Lower lobe of right lung (tissue), 2 donors: ENCODE measurements at regions not wholly inside any gene's neighbourhood (a gene's known extent, or its start where the extent isn't known, plus 50 kb on each side); places are given as distances from the start of the nearest gene placed in this dataset.
A peak's percentile ranks its signal among the peaks of the same experiment; 100 is the strongest.

Experiments used
- ATAC-seq, 2 donors: fragments of 200-7000 bp; cut with Tn5 transposase; one replicate each; pipeline ENCODE4 v1.9.1; 2020 to 2022; ENCODE audit warnings: mild to moderate bottlenecking in 2 of 2, moderate library complexity in 2 of 2
- DNase-seq: peaks from one replicate; pipeline ENCODE4 v3.0.0-alpha.2; 2020
- H3K27ac ChIP-seq: fragments of 200-600 bp; one replicate; pipeline ENCODE4 v1.8.0; 2022
- H3K27me3 ChIP-seq: fragments of 200-600 bp; one replicate; pipeline ENCODE4 v1.8.0; 2022; ENCODE audit warnings: low read depth
- H3K36me3 ChIP-seq: fragments of 200-600 bp; one replicate; pipeline ENCODE4 v1.8.0; 2022; ENCODE audit warnings: mild to moderate bottlenecking
- H3K4me1 ChIP-seq: fragments of 200-600 bp; one replicate; pipeline ENCODE4 v1.8.0; 2022
- H3K4me3 ChIP-seq: fragments of 200-600 bp; one replicate; pipeline ENCODE4 v1.8.0; 2022; ENCODE audit warnings: mild to moderate bottlenecking
- H3K9me3 ChIP-seq: fragments of 200-600 bp; one replicate; pipeline ENCODE4 v1.8.0; 2022
- intact Hi-C: fragments of 100-400 bp; cut with DNase I; formaldehyde crosslinking; loops from one replicate; pipeline ENCODE4 v1.11.0; 2022
- TF ChIP-seq, protein P1 (sequence below): fragments of 200-600 bp; IDR thresholded peaks from one replicate; pipeline ENCODE4 v1.8.0; 2022; ENCODE audit warnings: antibody characterized with exemption, mild to moderate bottlenecking
- donor health status: DM: no; HTN: yes; CAD: no; lungs with severe emphysema.

DNA sequence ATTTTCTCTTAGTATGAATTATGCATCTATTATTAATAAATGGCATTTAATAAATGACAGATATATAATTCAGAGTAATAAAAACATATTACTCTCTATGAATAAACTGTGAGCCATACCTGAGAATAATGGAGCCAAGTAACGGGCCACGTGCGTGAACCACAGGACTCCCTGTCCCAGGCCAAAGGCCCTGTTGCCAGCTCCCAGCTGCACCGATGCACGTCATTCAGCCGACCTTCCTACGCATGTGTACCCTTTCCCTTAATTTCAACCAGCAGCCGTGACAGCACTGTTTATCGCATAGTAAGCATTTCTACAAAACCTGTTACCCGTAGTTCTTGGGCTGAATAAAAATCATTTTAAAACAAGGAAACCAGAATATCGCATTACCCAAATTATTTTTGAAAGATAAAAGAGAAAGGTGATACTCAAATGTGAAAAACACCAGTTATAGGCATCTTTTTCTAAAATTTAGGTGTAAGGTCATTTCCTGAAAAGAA, 827.2 kb upstream of the FRG1 start:
- H3K4me3 ChIP-seq: no peak overlapping the region
- TF ChIP-seq, protein P1, sequence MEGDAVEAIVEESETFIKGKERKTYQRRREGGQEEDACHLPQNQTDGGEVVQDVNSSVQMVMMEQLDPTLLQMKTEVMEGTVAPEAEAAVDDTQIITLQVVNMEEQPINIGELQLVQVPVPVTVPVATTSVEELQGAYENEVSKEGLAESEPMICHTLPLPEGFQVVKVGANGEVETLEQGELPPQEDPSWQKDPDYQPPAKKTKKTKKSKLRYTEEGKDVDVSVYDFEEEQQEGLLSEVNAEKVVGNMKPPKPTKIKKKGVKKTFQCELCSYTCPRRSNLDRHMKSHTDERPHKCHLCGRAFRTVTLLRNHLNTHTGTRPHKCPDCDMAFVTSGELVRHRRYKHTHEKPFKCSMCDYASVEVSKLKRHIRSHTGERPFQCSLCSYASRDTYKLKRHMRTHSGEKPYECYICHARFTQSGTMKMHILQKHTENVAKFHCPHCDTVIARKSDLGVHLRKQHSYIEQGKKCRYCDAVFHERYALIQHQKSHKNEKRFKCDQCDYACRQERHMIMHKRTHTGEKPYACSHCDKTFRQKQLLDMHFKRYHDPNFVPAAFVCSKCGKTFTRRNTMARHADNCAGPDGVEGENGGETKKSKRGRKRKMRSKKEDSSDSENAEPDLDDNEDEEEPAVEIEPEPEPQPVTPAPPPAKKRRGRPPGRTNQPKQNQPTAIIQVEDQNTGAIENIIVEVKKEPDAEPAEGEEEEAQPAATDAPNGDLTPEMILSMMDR: no peak
- H3K9me3 ChIP-seq: no peaks in the 10 kb centered on the region
- H3K4me1 ChIP-seq: no peaks in the 10 kb centered on the region
- H3K27ac ChIP-seq: no peak overlapping the region
- no peaks in the 10 kb centered on the region for H3K27me3 ChIP-seq
- DNase-seq (no peak), ATAC-seq (no peak)
- intact Hi-C loops: no loop called here
- H3K36me3 ChIP-seq: no peaks in the 10 kb centered on the region

DNA sequence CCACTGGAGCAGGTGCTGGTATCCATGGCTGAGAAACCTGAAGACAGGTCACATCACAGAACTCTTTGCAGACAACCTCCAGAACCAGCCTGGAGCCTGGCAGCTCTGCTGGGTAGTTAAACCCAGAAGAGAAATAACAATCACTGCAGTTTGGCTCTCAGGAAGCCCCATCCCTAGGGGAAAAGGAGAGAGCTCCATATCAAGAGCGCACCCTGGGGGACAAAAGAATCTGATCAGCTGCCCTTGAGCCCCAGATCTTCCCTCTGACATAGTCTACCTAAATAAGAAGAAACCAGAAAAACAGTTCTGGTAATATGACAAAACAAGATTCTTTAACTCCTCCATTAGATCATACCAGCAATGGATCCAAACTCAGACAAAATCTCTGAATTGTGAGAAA, 823.2 kb upstream of the FRG1 start:
- no peaks in the 10 kb centered on the region for H3K36me3 ChIP-seq
- H3K27me3 ChIP-seq: no peaks in the 10 kb centered on the region
- DNase-seq (no peak), ATAC-seq (no peak)
- intact Hi-C loops: no loop called here
- no peaks in the 10 kb centered on the region for H3K4me1 ChIP-seq
- H3K4me3 ChIP-seq: no peak overlapping the region
- H3K27ac ChIP-seq: no peak overlapping the region
- TF ChIP-seq, protein P1: no peak
- no peaks in the 10 kb centered on the region for H3K9me3 ChIP-seq

DNA sequence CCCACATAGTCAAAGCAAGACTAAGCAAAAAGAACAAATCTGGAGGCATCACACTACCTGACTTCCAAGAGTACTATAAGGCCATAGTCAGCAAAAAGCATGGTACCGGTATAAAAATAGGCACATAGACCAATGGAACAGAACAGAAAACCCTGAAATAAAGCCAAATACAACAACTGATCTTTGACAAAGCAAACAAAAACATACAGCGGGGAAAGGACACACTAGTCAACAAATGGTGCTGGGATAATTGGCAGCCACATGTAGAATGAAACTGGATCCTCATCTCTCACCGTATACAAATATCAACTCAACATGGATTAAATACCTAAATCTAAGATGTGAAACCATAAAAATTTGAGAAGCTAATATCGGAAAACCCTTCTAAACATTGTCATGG, 819.3 kb upstream of the FRG1 start:
- H3K9me3 ChIP-seq: no peaks in the 10 kb centered on the region
- no peaks in the 10 kb centered on the region for H3K36me3 ChIP-seq
- no peak for ATAC-seq
- TF ChIP-seq, protein P1: no peak
- no peak overlapping the region for H3K27ac ChIP-seq
- no peak for DNase-seq
- H3K27me3 ChIP-seq: no peaks in the 10 kb centered on the region
- no peak overlapping the region for H3K4me3 ChIP-seq
- no peaks in the 10 kb centered on the region for H3K4me1 ChIP-seq
- intact Hi-C loops: no loop called here

DNA sequence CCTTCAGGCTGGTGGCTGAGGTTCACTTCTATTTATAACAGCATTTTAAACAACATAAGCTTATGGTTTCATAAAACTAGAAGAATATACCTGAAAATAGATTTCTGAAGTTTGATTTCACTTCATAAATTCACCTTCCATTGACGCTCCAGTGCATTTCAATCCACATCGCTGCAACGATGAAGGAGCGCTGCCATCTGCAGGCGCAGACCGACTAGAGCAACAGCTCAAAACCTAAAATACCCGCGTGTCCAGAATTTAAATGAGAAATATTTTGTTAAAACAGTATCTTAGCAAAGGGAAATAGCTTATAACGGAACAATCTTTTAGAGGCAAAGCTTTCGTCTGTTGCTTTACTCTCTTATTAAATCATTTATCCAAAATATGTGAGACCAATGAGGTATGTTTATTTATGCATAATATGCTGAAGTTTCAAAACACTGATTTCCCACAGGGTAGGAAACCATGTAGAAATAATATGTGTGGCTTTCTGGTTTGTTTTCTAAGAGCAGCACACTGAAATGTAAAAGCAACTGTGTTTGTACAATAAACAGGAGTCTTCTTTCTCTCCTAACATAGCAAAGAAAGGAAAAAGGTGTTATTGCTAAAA, 816.4 kb upstream of the FRG1 start:
- ATAC-seq: no peak
- no peaks in the 10 kb centered on the region for H3K36me3 ChIP-seq
- no peak for DNase-seq
- intact Hi-C loops: no loop called here
- TF ChIP-seq, protein P1: peak; percentile 44
- H3K27ac ChIP-seq: no peak overlapping the region
- H3K4me3 ChIP-seq: no peak overlapping the region
- no peaks in the 10 kb centered on the region for H3K4me1 ChIP-seq
- H3K27me3 ChIP-seq: no peaks in the 10 kb centered on the region
- H3K9me3 ChIP-seq: no peaks in the 10 kb centered on the region

DNA sequence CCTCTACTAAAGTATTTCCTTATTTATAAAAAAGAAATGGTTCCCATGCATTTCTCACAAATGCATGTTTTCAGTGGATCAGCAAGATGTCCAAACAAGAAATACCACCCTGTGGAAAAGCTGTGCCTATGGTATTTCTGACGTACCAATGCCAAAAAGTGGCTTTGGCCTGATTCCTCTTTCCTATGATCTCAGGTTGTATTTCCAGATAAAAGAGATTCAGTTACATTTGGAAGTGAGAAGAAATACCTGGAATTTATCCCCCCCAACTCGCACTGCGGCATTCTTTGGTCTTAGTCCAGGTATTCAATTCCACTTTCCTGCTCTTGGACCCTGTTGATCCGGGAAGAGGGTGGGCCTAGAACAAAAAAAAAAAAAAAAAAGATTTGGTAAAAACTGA, 815.9 kb upstream of the FRG1 start:
- DNase-seq (no peak), ATAC-seq (no peak)
- no peaks in the 10 kb centered on the region for H3K4me1 ChIP-seq
- H3K4me3 ChIP-seq: no peak overlapping the region
- intact Hi-C loops: no loop called here
- H3K27me3 ChIP-seq: no peaks in the 10 kb centered on the region
- H3K9me3 ChIP-seq: no peaks in the 10 kb centered on the region
- TF ChIP-seq, protein P1: no peak
- H3K27ac ChIP-seq: no peak overlapping the region
- H3K36me3 ChIP-seq: no peaks in the 10 kb centered on the region
